SU-DHL-6 (cell line): ENCODE measurements at regions not wholly inside any gene's neighbourhood (a gene's known extent, or its start where the extent isn't known, plus 50 kb on each side); places are given as distances from the start of the nearest gene placed in this dataset.

Experiments
- H2AFZ ChIP-seq: fragments of 200-600 bp; sonication (generic); 2 replicates; pipeline ENCODE4 v1.6.1; 2014; ENCODE audit warnings: low read depth, mild to moderate bottlenecking, moderate library complexity, mixed read lengths, antibody characterized with exemption, low read length; ENCODE audit not compliant: severe bottlenecking
- H3F3A ChIP-seq: fragments of 200-600 bp; shearing (Covaris generic); 2 replicates; pipeline ENCODE4 v1.6.0; 2016; ENCODE audit warnings: antibody characterized with exemption, mild to moderate bottlenecking; ENCODE audit not compliant: insufficient read depth
- H3K27ac ChIP-seq: fragments of 200-600 bp; sonication (generic); 2 replicates; pipeline ENCODE4 v1.5.1; 2016; ENCODE audit warnings: low read depth, mild to moderate bottlenecking, low read length, moderate library complexity, mixed read lengths
- H3K27me3 ChIP-seq: fragments of 200-600 bp; sonication (generic), shearing (Covaris generic); 2 replicates; pipeline ENCODE4 v1.6.0; 2014; ENCODE audit warnings: mild to moderate bottlenecking, low read length
- H3K36me3 ChIP-seq: fragments of 200-600 bp; sonication (generic); 2 replicates; pipeline ENCODE4 v1.6.1; 2014; ENCODE audit warnings: mild to moderate bottlenecking, low read length, mixed read lengths
- H3K4me2 ChIP-seq: fragments of 300-600, 200-600 bp; shearing (Covaris generic), sonication (generic); 2 replicates; pipeline ENCODE4 v1.6.0; 2014; ENCODE audit warnings: low read length, low read depth, mild to moderate bottlenecking; ENCODE audit not compliant: poor library complexity, severe bottlenecking
- H3K4me3 ChIP-seq: fragments of 200-600 bp; sonication (generic); 2 replicates; pipeline ENCODE4 v1.5.1; 2014; ENCODE audit warnings: antibody characterized with exemption, low read length, mild to moderate bottlenecking, mixed read lengths; ENCODE audit not compliant: insufficient read depth, poor library complexity, severe bottlenecking
- H3K79me2 ChIP-seq: fragments of 200-600 bp; sonication (generic); 2 replicates; pipeline ENCODE4 v1.6.1; 2014; ENCODE audit warnings: mild to moderate bottlenecking, low read length, moderate library complexity; ENCODE audit not compliant: insufficient read depth
- H3K9ac ChIP-seq: fragments of 200-600 bp; sonication (generic); 2 replicates; pipeline ENCODE4 v1.7.0; 2014; ENCODE audit warnings: mild to moderate bottlenecking, low read length
- H3K9me2 ChIP-seq: fragments of 200-600 bp; sonication (generic); replicated peaks from 2 replicates; pipeline ENCODE4 v1.6.1; 2014; ENCODE audit warnings: low read length; ENCODE audit not compliant: insufficient read depth
- H3K9me3 ChIP-seq: fragments of 200-600 bp; sonication (generic); 2 replicates; pipeline ENCODE4 v1.6.1; 2014; ENCODE audit warnings: low read length, mixed read lengths; ENCODE audit not compliant: insufficient read depth
- H4K20me1 ChIP-seq: fragments of 200-600 bp; sonication (generic); 2 replicates; pipeline ENCODE4 v1.6.1; 2014; ENCODE audit warnings: low read depth, mild to moderate bottlenecking, antibody characterized with exemption, low read length, moderate library complexity, mixed read lengths
- EZH2phosphoT487 ChIP-seq: fragments of 200-600 bp; sonication (generic), shearing (Covaris generic); conservative IDR thresholded peaks from 2 replicates; pipeline ENCODE4 v1.6.1; 2018; ENCODE audit warnings: mild to moderate bottlenecking, antibody characterized with exemption, low read length, moderate library complexity, mixed read lengths
- TF ChIP-seq, protein P1 (sequence below): fragments of 200-600 bp; sonication (generic); IDR thresholded peaks from one replicate; pipeline ENCODE4 v1.5.1; 2017; ENCODE audit warnings: antibody characterized with exemption, mild to moderate bottlenecking, low read length, moderate library complexity; ENCODE audit not compliant: insufficient read depth, poor library complexity, severe bottlenecking

DNA sequence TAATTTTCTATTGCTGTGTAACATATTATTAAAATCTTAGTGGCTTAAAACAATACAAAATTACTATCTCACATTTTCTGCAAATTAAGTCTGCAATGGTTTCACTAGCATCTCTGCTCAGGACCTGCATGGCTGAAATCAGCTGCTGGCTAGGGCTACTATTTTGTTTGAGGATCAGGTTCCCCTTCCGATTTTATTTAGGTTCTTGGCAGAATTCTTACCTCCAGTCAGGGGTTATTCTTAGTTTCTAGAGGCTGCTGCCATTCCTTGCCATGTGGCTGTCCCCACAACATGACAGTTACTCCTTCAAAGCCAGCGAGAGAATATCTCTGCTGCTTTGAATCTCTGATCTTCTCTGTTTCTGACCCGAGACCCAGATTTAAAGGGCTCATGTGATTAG, 424.5 kb upstream of the ANO5 start:
- H3K36me3 ChIP-seq: no peaks in the 10 kb centered on the region; the same call in 1 of the 2 replicates
- no peak overlapping the region for H2AFZ ChIP-seq
- H3K27ac ChIP-seq: no peak overlapping the region
- H3K9me3 ChIP-seq: peaks cover 3% of the 10 kb centered on the region; the same call in 1 of the 2 replicates
- no peaks in the 10 kb centered on the region for H3F3A ChIP-seq
- H3K27me3 ChIP-seq: no peaks in the 10 kb centered on the region
- H4K20me1 ChIP-seq: no peaks in the 10 kb centered on the region
- no peak overlapping the region for H3K4me2 ChIP-seq
- H3K9me2 ChIP-seq: no peaks in the 10 kb centered on the region
- TF ChIP-seq, protein P1, sequence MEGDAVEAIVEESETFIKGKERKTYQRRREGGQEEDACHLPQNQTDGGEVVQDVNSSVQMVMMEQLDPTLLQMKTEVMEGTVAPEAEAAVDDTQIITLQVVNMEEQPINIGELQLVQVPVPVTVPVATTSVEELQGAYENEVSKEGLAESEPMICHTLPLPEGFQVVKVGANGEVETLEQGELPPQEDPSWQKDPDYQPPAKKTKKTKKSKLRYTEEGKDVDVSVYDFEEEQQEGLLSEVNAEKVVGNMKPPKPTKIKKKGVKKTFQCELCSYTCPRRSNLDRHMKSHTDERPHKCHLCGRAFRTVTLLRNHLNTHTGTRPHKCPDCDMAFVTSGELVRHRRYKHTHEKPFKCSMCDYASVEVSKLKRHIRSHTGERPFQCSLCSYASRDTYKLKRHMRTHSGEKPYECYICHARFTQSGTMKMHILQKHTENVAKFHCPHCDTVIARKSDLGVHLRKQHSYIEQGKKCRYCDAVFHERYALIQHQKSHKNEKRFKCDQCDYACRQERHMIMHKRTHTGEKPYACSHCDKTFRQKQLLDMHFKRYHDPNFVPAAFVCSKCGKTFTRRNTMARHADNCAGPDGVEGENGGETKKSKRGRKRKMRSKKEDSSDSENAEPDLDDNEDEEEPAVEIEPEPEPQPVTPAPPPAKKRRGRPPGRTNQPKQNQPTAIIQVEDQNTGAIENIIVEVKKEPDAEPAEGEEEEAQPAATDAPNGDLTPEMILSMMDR: no peak
- TF ChIP-seq EZH2phosphoT487: no peak
- H3K4me3 ChIP-seq: no peak overlapping the region
- H3K79me2 ChIP-seq: no peaks in the 10 kb centered on the region
- H3K9ac ChIP-seq: no peak overlapping the region

DNA sequence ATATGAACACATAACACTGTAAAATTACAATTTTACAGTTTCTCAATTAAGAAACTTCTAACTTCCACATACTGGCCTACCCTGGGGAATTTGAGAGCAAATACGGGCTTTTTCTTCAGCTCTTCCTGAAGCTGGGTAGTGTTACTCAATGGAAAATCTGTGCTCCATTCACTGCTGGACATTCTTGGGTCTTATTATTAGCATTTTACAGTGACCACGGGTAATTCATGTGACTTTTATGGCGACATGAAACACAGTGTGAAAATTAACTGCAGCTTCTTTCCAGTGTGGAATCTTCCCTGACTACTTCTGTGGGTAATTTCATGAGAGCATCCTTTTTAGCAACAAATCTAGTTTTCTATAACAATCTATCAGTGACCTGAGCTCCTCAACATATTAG, 423.7 kb upstream of the ANO5 start:
- Histone ChIP-seq H3K9me3 (peaks cover 5% of the 10 kb centered on the region; the same call in 1 of the 2 replicates), H3K4me3 (no peak overlapping the region), H3K4me2 (no peak overlapping the region), H3K79me2 (no peaks in the 10 kb centered on the region), H3K9me2 (no peaks in the 10 kb centered on the region), H3K9ac (no peak overlapping the region), H3K27ac (no peak overlapping the region), H3K36me3 (no peaks in the 10 kb centered on the region; the same call in 1 of the 2 replicates), H3F3A (no peaks in the 10 kb centered on the region), H4K20me1 (no peaks in the 10 kb centered on the region), H2AFZ (no peak overlapping the region), H3K27me3 (no peaks in the 10 kb centered on the region)
- TF ChIP-seq EZH2phosphoT487: no peak
- TF ChIP-seq, protein P1: no peak

DNA sequence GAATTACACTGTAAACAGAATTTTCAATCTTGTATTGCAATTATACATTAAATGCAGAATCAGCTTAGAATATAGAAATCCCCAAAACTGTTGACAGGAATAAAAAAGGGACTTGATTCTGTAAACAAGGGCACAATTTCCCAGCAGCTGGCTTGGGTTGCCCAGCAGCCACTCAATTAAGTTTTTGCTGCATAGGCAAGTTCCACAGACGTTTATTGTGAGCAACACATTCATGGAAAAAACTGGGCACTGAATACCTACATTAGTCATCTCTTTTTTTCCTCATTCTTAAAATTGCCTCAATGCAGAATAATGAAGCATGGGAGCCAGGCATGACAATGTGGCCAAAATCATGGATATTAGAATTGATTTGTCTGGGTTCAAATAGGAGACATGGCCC, 421.8 kb upstream of the ANO5 start:
- Histone ChIP-seq H3K27ac (no peak overlapping the region), H4K20me1 (no peaks in the 10 kb centered on the region), H3K4me3 (no peak overlapping the region), H3K79me2 (no peaks in the 10 kb centered on the region), H3F3A (no peaks in the 10 kb centered on the region), H3K36me3 (no peaks in the 10 kb centered on the region), H3K4me2 (no peak overlapping the region), H3K9me3 (peaks cover 5% of the 10 kb centered on the region; the same call in 1 of the 2 replicates), H3K27me3 (no peaks in the 10 kb centered on the region), H3K9me2 (no peaks in the 10 kb centered on the region), H3K9ac (no peak overlapping the region), H2AFZ (no peak overlapping the region)
- TF ChIP-seq EZH2phosphoT487: no peak
- TF ChIP-seq, protein P1: no peak
